K562 (cell line): ENCODE measurements at regions not wholly inside any gene's neighbourhood (a gene's known extent, or its start where the extent isn't known, plus 50 kb on each side); places are given as distances from the start of the nearest gene placed in this dataset.
A peak's percentile ranks its signal among the peaks of the same experiment; 100 is the strongest.
"Not testable (repeated sequence)": the region's sequence is repeated elsewhere in the genome, so short reads cannot be mapped to it uniquely, and the experiment has no call there.

ENCODE experiments used
- ATAC-seq: fragments of 200-7000 bp; cut with Tn5 transposase; 3 replicates; pipeline ENCODE4 v1.9.1; 2020; ENCODE audit warnings: moderate library complexity
- BruUV-seq: library from RNA; stranded (reverse); fragments of 400-500 nt; replicated peaks from 2 replicates; lab custom pipeline; 2021; lab: Mats Ljungman, UMichigan
- CTCF ChIA-PET: fragments of 300-600 bp; formaldehyde crosslinking; extraction: SDS; loops from one replicate; lab custom pipeline; 2021; ENCODE audit warnings: low intra/inter-chr PET ratio; lab: Yijun Ruan, JAX
- POLR2A ChIA-PET: fragments of 300-600, 350-650 bp; sonication (Branson Sonifier 250); formaldehyde crosslinking; extraction: SDS; loops from one replicate; lab custom pipeline; 2021; ENCODE audit warnings: antibody characterized with exemption, inconsistent platforms; lab: Yijun Ruan, JAX
- DNase-seq, 4 experiments: peaks; one replicate each; pipeline versions ENCODE4 v3.0.0 to v3.0.0-alpha.2; 2011 to 2018; ENCODE audit warnings: low spot score in 3 of 4, mixed read lengths in 3 of 4; ENCODE audit errors: extremely low read depth in 1 of 4
- FAIRE-seq: peaks from 2 replicates; lab custom pipeline; 2011; peaks lifted over from hg19 to GRCh38; lab: Jason Lieb, UNC
- H2AFZ ChIP-seq: 2 replicates; pipeline ENCODE4 v1.6.0; 2011; ENCODE audit warnings: low read depth, low read length, control low read depth, inconsistent platforms
- H3K27ac ChIP-seq: fragments of 200-600 bp; 3 replicates; pipeline ENCODE4 v1.8.0; 2011; ENCODE audit warnings: low read depth, mild to moderate bottlenecking, control low read depth, inconsistent platforms, low read length, moderate library complexity, mixed read lengths; ENCODE audit errors: extremely low read depth
- H3K27me3 ChIP-seq, 2 experiments: fragments of 300-600 bp in 1 of 2; 2 replicates in 1 of 2; 3 replicates in 1 of 2; pipeline versions ENCODE4 v1.6.0 to v1.8.0; 2011; ENCODE audit warnings: inconsistent platforms in 2 of 2, low read length in 2 of 2, mild to moderate bottlenecking in 1 of 2, mixed read lengths in 1 of 2, moderate library complexity in 1 of 2; ENCODE audit not compliant: control insufficient read depth in 2 of 2, insufficient read depth in 2 of 2
- H3K36me3 ChIP-seq: fragments of 300-600 bp; 3 replicates; pipeline ENCODE4 v1.8.0; 2011; ENCODE audit warnings: mild to moderate bottlenecking, low read length, inconsistent platforms; ENCODE audit not compliant: control insufficient read depth, insufficient read depth
- H3K4me1 ChIP-seq, 2 experiments: fragments of 200-600 bp in 1 of 2; replicated peaks in 1 of 2; 2 replicates in 1 of 2; 3 replicates in 1 of 2; pipeline versions ENCODE4 v1.5.1 to v1.8.0; 2011; ENCODE audit warnings: inconsistent platforms in 2 of 2, low read length in 2 of 2, mild to moderate bottlenecking in 1 of 2, mixed read lengths in 1 of 2, moderate library complexity in 1 of 2; ENCODE audit not compliant: control insufficient read depth in 2 of 2, insufficient read depth in 2 of 2
- H3K4me2 ChIP-seq: 2 replicates; pipeline ENCODE4 v1.6.1; 2011; ENCODE audit warnings: low read length, control low read depth, inconsistent platforms, mixed read lengths; ENCODE audit not compliant: insufficient read depth
- H3K4me3 ChIP-seq: fragments of 200-600 bp; sonication (generic), shearing (Covaris generic); 2 replicates; pipeline ENCODE4 v1.5.1; 2016; ENCODE audit warnings: control low read depth, inconsistent platforms
- H3K79me2 ChIP-seq: fragments of 200-600 bp; 3 replicates; pipeline ENCODE4 v1.8.0; 2011; ENCODE audit warnings: low read length, inconsistent platforms; ENCODE audit not compliant: control insufficient read depth, insufficient read depth
- H3K9ac ChIP-seq, 2 experiments: 2 replicates each; pipeline versions ENCODE4 v1.6.0 to v1.6.1; 2011; ENCODE audit warnings: low read depth in 2 of 2, low read length in 2 of 2, control low read depth in 1 of 2, inconsistent platforms in 1 of 2, mild to moderate bottlenecking in 1 of 2, mixed read lengths in 1 of 2; ENCODE audit not compliant: insufficient read depth in 1 of 2
- H3K9me1 ChIP-seq: one replicate; pipeline ENCODE4 v1.6.0; 2011; ENCODE audit warnings: inconsistent platforms, mild to moderate bottlenecking, low read length, moderate library complexity; ENCODE audit not compliant: control insufficient read depth, insufficient read depth
- H3K9me3 ChIP-seq: replicated peaks from 2 replicates; pipeline ENCODE4 v1.5.1; 2011; ENCODE audit warnings: low read depth, low read length, inconsistent platforms; ENCODE audit not compliant: control insufficient read depth, insufficient read depth
- H4K20me1 ChIP-seq: replicated peaks from 2 replicates; pipeline ENCODE4 v1.6.1; 2011; ENCODE audit warnings: low read length, inconsistent platforms, mixed read lengths; ENCODE audit not compliant: control insufficient read depth, insufficient read depth
- EP300 ChIP-seq: IDR thresholded peaks from 2 replicates; pipeline ENCODE4 v1.6.1; 2012; ENCODE audit warnings: low read length, improper control_type of control experiment
- FOSL1 ChIP-seq: fragments of 200-800 bp; sonication (Bioruptor generic); conservative IDR thresholded peaks from 2 replicates; pipeline ENCODE4 v1.6.1; 2016; ENCODE audit warnings: missing genetic modification characterization, missing compliant biosample characterization
- PML ChIP-seq: IDR thresholded peaks from 2 replicates; pipeline ENCODE4 v1.6.1; 2012; ENCODE audit warnings: low read length, inconsistent platforms
- POLR2AphosphoS2 ChIP-seq: IDR thresholded peaks from 2 replicates; pipeline ENCODE4 v1.6.1; 2012; ENCODE audit warnings: low read length, improper control_type of control experiment
- SMAD3 ChIP-seq: fragments of 450-650 bp; formaldehyde crosslinking; conservative IDR thresholded peaks from 2 replicates; pipeline ENCODE4 v1.4.0; 2020; ENCODE audit warnings: mild to moderate bottlenecking
- ZC3H11A ChIP-seq: IDR thresholded peaks from 2 replicates; pipeline ENCODE4 v1.6.1; 2012; ENCODE audit warnings: low read depth, low read length, improper control_type of control experiment
- ZNF41 ChIP-seq: fragments of 250-450 bp; sonication (Bioruptor Pico); conservative IDR thresholded peaks from 2 replicates; pipeline ENCODE4 v1.4.0; 2020; ENCODE audit warnings: mild to moderate bottlenecking
- WGBS: fragments of 100-300 bp; shearing (Covaris generic); methylation state at CpG from one replicate; pipeline ENCODE4 v1.1.6; 2016; ENCODE audit warnings: low coverage, mixed read lengths; ENCODE audit not compliant: insufficient coverage; ENCODE audit errors: missing lambda C conversion rate; 5-methylcytosine and 5-hydroxymethylcytosine counted together
- in situ Hi-C: fragments of 300-500 bp; cut with MboI; formaldehyde crosslinking; loops from 4 replicates; pipeline ENCODE4 v1.15.0; 2018; ENCODE audit warnings: inconsistent platforms, mixed read lengths
- intact Hi-C: fragments of 100-400 bp; cut with micrococcal nuclease; formaldehyde crosslinking; loops from 2 replicates; pipeline ENCODE4 v1.14.2; 2022
- TF ChIP-seq, protein P1 (sequence below), 3 experiments: fragments of 200-800 bp in 1 of 3; fragments of 250-450 bp in 1 of 3; fragments of 450-650 bp in 1 of 3; sonication (Bioruptor Pico) in 1 of 3; sonication (Bioruptor generic) in 1 of 3; formaldehyde crosslinking in 1 of 3; IDR thresholded peaks; 2 replicates each; pipeline versions ENCODE4 v1.6.1 to v1.8.0; 2016 to 2022; ENCODE audit warnings: mild to moderate bottlenecking in 2 of 3, missing genetic modification characterization in 2 of 3, missing compliant biosample characterization in 1 of 3, moderate library complexity in 1 of 3
- TF ChIP-seq, protein P2 (sequence below), 2 experiments: fragments of 450-650 bp in 1 of 2; sonication (generic) in 1 of 2; formaldehyde crosslinking in 1 of 2; IDR thresholded peaks in 1 of 2; conservative IDR thresholded peaks in 1 of 2; 2 replicates each; pipeline versions ENCODE4 v1.6.1 to v1.8.1; 2016 to 2023; ENCODE audit warnings: mild to moderate bottlenecking in 2 of 2, moderate library complexity in 2 of 2, inconsistent platforms in 1 of 2, missing genetic modification reagents in 1 of 2
- TF ChIP-seq, protein P3 (sequence below), 2 experiments: fragments of 450-650 bp; IDR thresholded peaks; 2 replicates each; pipeline ENCODE4 v1.6.1; 2016

DNA sequence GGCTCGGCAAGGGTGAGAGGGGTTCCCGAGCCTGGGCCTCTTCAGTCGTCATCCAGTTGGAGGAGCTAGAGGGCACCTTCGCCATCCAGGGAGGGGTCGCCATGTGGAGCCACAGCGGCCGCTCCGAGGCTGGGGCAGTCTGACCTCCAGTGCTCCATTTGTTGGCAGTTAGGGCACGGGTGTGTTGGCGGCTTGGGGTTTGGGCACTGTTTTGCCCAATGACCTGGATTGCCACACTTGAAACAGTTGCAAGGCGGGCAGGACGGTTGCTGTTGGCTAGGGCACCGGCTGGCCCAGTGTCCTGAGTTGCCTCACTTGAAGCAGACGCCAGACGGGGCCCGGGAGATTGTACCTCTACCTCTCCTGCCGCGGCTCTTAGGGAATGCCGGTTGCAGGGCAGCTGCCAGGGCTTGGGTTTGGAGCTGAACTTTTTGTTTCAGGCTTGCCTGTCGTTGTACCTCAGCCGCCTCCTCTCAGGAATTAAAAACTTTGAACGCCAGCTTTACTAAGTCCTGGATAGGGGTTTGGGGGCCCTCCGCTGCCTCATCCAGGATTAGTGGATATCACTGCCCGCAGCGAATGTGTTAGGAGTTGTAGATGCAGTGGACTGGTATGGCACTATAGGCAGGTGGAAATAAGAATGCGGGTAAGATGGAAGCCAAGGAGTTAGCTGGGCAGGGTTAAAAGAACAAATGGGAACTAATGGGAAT is 639.9 kb upstream of the DPP6 start (continued):
- TF ChIP-seq POLR2AphosphoS2, result peak; percentile 32
- TF ChIP-seq, protein P1, sequence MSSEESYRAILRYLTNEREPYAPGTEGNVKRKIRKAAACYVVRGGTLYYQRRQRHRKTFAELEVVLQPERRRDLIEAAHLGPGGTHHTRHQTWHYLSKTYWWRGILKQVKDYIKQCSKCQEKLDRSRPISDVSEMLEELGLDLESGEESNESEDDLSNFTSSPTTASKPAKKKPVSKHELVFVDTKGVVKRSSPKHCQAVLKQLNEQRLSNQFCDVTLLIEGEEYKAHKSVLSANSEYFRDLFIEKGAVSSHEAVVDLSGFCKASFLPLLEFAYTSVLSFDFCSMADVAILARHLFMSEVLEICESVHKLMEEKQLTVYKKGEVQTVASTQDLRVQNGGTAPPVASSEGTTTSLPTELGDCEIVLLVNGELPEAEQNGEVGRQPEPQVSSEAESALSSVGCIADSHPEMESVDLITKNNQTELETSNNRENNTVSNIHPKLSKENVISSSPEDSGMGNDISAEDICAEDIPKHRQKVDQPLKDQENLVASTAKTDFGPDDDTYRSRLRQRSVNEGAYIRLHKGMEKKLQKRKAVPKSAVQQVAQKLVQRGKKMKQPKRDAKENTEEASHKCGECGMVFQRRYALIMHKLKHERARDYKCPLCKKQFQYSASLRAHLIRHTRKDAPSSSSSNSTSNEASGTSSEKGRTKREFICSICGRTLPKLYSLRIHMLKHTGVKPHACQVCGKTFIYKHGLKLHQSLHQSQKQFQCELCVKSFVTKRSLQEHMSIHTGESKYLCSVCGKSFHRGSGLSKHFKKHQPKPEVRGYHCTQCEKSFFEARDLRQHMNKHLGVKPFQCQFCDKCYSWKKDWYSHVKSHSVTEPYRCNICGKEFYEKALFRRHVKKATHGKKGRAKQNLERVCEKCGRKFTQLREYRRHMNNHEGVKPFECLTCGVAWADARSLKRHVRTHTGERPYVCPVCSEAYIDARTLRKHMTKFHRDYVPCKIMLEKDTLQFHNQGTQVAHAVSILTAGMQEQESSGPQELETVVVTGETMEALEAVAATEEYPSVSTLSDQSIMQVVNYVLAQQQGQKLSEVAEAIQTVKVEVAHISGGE (CRISPR knock-in tag; IDR thresholded peaks at IDR 0.05), result peak in 1 of 3 experiments; percentile 61; a peak in 1 of 6 replicates

DNA sequence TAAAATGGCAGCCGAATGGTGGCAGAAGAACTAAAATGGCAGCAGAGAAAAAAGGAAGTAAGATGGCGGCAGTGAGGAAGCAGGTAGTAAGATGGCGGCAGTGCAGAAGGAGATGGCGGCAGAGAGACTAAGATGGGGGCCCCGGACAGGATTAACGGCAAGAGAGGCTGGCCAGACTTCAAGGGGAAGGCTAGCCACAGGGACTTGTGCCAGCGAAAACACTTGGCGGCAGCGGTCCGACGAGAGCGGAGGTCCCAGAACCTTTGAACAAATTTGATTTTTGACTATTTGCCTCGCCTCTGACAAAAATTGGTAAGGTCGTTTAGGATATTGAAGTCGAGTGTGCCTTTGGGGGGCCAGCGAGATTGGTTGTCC is 639.4 kb upstream of the DPP6 start:
- H3K36me3 ChIP-seq, result peaks cover 28% of the 10 kb centered on the region
- intact Hi-C loops, H4K20me1 ChIP-seq, in situ Hi-C loops, CTCF ChIA-PET, H3K27me3 ChIP-seq, H3K9me3 ChIP-seq, H3K9me1 ChIP-seq: not testable (repeated sequence)
- H3K4me2 ChIP-seq, result peak overlapping the region; percentile 83
- FAIRE-seq (peak; percentile 23), ATAC-seq (peak; percentile 22), DNase-seq (peak in 3 of 4 experiments; percentile 46 to 76 (median 69))
- H3K4me1 ChIP-seq, result peaks cover 3 to 33% of the 10 kb centered on the region in 2 experiments
- BruUV-seq, result TSS peak; percentile 40
- under 1% methylated on average over 15 of the region's 16 CpGs for WGBS
- H3K79me2 ChIP-seq, result peaks cover 33% of the 10 kb centered on the region
- POLR2A ChIA-PET, result interaction anchor here (1.0 to 1.4 kb wide), 3 partner anchors 8 to 20 kb away, joined by 3 to 6 read pairs (median 5); no protein-coding TSS in a partner anchor
- H3K27ac ChIP-seq, result peak overlapping the region; percentile 96
- H3K4me3 ChIP-seq, result peak overlapping the region; percentile 67
- H2AFZ ChIP-seq, result peak overlapping the region; percentile 60; the same call in 1 of the 2 replicates
- peak overlapping the region; percentile 92 to 98 for H3K9ac ChIP-seq
- TF ChIP-seq, protein P2, sequence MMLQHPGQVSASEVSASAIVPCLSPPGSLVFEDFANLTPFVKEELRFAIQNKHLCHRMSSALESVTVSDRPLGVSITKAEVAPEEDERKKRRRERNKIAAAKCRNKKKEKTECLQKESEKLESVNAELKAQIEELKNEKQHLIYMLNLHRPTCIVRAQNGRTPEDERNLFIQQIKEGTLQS (IDR thresholded peaks at IDR 0.05), result not testable (repeated sequence)
- TF ChIP-seq, protein P2 (CRISPR knock-in tag; conservative IDR thresholded peaks at IDR 0.05), result 0 out of 2 replicates have a peak, but pooled peaks have one; percentile 21
- 0 out of 2 replicates have a peak, but pooled peaks have one; percentile 38 for TF ChIP-seq SMAD3 (CRISPR knock-in tag)
- peak; percentile 99 for TF ChIP-seq ZC3H11A
- TF ChIP-seq EP300, result peak; percentile 6; the same call in 1 of the 2 replicates
- 0 out of 2 replicates have a peak, but pooled peaks have one; percentile 23 for TF ChIP-seq FOSL1
- TF ChIP-seq PML, result peak; percentile 65; the same call in 1 of the 2 replicates
- 0 out of 2 replicates have a peak, but pooled peaks have one; percentile 26 for TF ChIP-seq ZNF41
- TF ChIP-seq, protein P3, sequence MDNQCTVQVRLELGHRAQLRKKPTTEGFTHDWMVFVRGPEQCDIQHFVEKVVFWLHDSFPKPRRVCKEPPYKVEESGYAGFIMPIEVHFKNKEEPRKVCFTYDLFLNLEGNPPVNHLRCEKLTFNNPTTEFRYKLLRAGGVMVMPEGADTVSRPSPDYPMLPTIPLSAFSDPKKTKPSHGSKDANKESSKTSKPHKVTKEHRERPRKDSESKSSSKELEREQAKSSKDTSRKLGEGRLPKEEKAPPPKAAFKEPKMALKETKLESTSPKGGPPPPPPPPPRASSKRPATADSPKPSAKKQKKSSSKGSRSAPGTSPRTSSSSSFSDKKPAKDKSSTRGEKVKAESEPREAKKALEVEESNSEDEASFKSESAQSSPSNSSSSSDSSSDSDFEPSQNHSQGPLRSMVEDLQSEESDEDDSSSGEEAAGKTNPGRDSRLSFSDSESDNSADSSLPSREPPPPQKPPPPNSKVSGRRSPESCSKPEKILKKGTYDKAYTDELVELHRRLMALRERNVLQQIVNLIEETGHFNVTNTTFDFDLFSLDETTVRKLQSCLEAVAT (IDR thresholded peaks at IDR 0.05), result peak in 1 of 2 experiments; percentile 30; a peak in 1 of 4 replicates
